WTC11 (cell line): ENCODE measurements at regions not wholly inside any gene's neighbourhood (a gene's known extent, or its start where the extent isn't known, plus 50 kb on each side); places are given as distances from the start of the nearest gene placed in this dataset.

ENCODE experiments used
- ATAC-seq: fragments of 200-7000 bp; cut with Tn5 transposase; 2 replicates; pipeline ENCODE4 v1.10.0; 2021; ENCODE audit warnings: mild to moderate bottlenecking, moderate library complexity
- CTCF ChIA-PET: fragments of 300-600 bp; sonication (Branson Sonifier 250); formaldehyde crosslinking; loops from one replicate; lab custom pipeline; 2021; ENCODE audit warnings: antibody characterized with exemption; lab: Charles Lee
- POLR2A ChIA-PET: fragments of 350-600 bp; sonication (Branson Sonifier 250); formaldehyde crosslinking; loops from one replicate; lab custom pipeline; 2021; ENCODE audit warnings: antibody characterized with exemption; lab: Charles Lee
- DNase-seq: peaks from one replicate; pipeline ENCODE4 v3.0.0; 2021; ENCODE audit warnings: low spot score
- H3K27ac Mint-ChIP-seq: 2 replicates; pipeline ENCODE4 v1.8.0; 2021; ENCODE audit warnings: mixed read lengths
- H3K27me3 Mint-ChIP-seq: 2 replicates; pipeline ENCODE4 v1.8.0; 2021; ENCODE audit warnings: low read depth, mild to moderate bottlenecking, moderate library complexity, mixed read lengths
- H3K36me3 Mint-ChIP-seq: 2 replicates; pipeline ENCODE4 v1.8.0; 2021; ENCODE audit warnings: mixed read lengths
- H3K4me1 Mint-ChIP-seq: 2 replicates; pipeline ENCODE4 v1.8.0; 2022; ENCODE audit warnings: mixed read lengths
- H3K4me3 Mint-ChIP-seq: 2 replicates; pipeline ENCODE4 v1.8.0; 2021; ENCODE audit warnings: mild to moderate bottlenecking, moderate library complexity, mixed read lengths
- H3K9me3 Mint-ChIP-seq: 2 replicates; pipeline ENCODE4 v1.8.0; 2021; ENCODE audit warnings: mixed read lengths
- CBFB ChIP-seq: sonication (generic); formaldehyde crosslinking; IDR thresholded peaks from 2 replicates; pipeline ENCODE4 v1.8.1; 2022; ENCODE audit warnings: mild to moderate bottlenecking, low read depth, missing genetic modification reagents
- E2F4 ChIP-seq: sonication (generic); formaldehyde crosslinking; IDR thresholded peaks from 2 replicates; pipeline ENCODE4 v1.8.1; 2022; ENCODE audit warnings: low read depth, mild to moderate bottlenecking, moderate library complexity, missing genetic modification reagents, borderline replicate concordance
- IRF2 ChIP-seq: sonication (generic); formaldehyde crosslinking; IDR thresholded peaks from 2 replicates; pipeline ENCODE4 v1.8.0; 2022; ENCODE audit warnings: low read depth, missing genetic modification reagents, borderline replicate concordance
- NFATC4 ChIP-seq: fragments of 250-450 bp; sonication (Bioruptor Pico); IDR thresholded peaks from 2 replicates; pipeline ENCODE4 v1.9.0; 2021; ENCODE audit warnings: mild to moderate bottlenecking
- NR2C2 ChIP-seq: sonication (generic); formaldehyde crosslinking; IDR thresholded peaks from 2 replicates; pipeline ENCODE4 v1.8.0; 2022; ENCODE audit warnings: mild to moderate bottlenecking, missing genetic modification reagents
- NR3C1 ChIP-seq: sonication (generic); formaldehyde crosslinking; conservative IDR thresholded peaks from 2 replicates; pipeline ENCODE4 v1.8.1; 2023; ENCODE audit warnings: low read depth, mild to moderate bottlenecking, missing genetic modification reagents
- OVOL2 ChIP-seq: fragments of 250-450 bp; sonication (Bioruptor Pico); IDR thresholded peaks from 2 replicates; pipeline ENCODE4 v1.9.0; 2021; ENCODE audit warnings: mild to moderate bottlenecking, borderline replicate concordance
- RORB ChIP-seq: fragments of 250-450 bp; sonication (Bioruptor Pico); IDR thresholded peaks from 2 replicates; pipeline ENCODE4 v1.9.0; 2021; ENCODE audit warnings: mild to moderate bottlenecking
- SMAD3 ChIP-seq: sonication (generic); formaldehyde crosslinking; IDR thresholded peaks from 2 replicates; pipeline ENCODE4 v1.8.0; 2022; ENCODE audit warnings: missing genetic modification reagents, mild to moderate bottlenecking, borderline replicate concordance
- TEAD1 ChIP-seq: sonication (generic); formaldehyde crosslinking; IDR thresholded peaks from 2 replicates; pipeline ENCODE4 v1.8.0; 2022; ENCODE audit warnings: mild to moderate bottlenecking, missing genetic modification reagents
- ZMAT4 ChIP-seq: fragments of 250-450 bp; sonication (Bioruptor Pico); IDR thresholded peaks from 2 replicates; pipeline ENCODE4 v1.9.0; 2021; ENCODE audit warnings: mild to moderate bottlenecking
- ZNF219 ChIP-seq: sonication (generic); formaldehyde crosslinking; IDR thresholded peaks from 2 replicates; pipeline ENCODE4 v1.8.0; 2023; ENCODE audit warnings: missing genetic modification reagents, mild to moderate bottlenecking, borderline replicate concordance
- ZNF396 ChIP-seq: fragments of 250-450 bp; sonication (Bioruptor Pico); IDR thresholded peaks from 2 replicates; pipeline ENCODE4 v1.8.0; 2021; ENCODE audit warnings: mild to moderate bottlenecking, moderate library complexity, borderline replicate concordance
- ZNF416 ChIP-seq: fragments of 250-450 bp; sonication (Bioruptor Pico); IDR thresholded peaks from 2 replicates; pipeline ENCODE4 v1.9.0; 2021; ENCODE audit warnings: mild to moderate bottlenecking, inconsistent platforms
- ZNF512 ChIP-seq: sonication (generic); formaldehyde crosslinking; IDR thresholded peaks from 2 replicates; pipeline ENCODE4 v1.8.1; 2022; ENCODE audit warnings: missing genetic modification reagents, borderline replicate concordance
- TF ChIP-seq, protein P1 (sequence below): sonication (generic); formaldehyde crosslinking; IDR thresholded peaks from 2 replicates; pipeline ENCODE4 v1.8.0; 2022; ENCODE audit warnings: mild to moderate bottlenecking, missing genetic modification reagents
- TF ChIP-seq, protein P2 (sequence below): sonication (generic); formaldehyde crosslinking; conservative IDR thresholded peaks from 2 replicates; pipeline ENCODE4 v1.8.1; 2023; ENCODE audit warnings: mild to moderate bottlenecking, low read depth, missing genetic modification reagents, moderate library complexity
- TF ChIP-seq, protein P3 (sequence below): fragments of 250-450 bp; sonication (Bioruptor Pico); IDR thresholded peaks from 2 replicates; pipeline ENCODE4 v1.8.0; 2021; ENCODE audit warnings: mild to moderate bottlenecking

DNA sequence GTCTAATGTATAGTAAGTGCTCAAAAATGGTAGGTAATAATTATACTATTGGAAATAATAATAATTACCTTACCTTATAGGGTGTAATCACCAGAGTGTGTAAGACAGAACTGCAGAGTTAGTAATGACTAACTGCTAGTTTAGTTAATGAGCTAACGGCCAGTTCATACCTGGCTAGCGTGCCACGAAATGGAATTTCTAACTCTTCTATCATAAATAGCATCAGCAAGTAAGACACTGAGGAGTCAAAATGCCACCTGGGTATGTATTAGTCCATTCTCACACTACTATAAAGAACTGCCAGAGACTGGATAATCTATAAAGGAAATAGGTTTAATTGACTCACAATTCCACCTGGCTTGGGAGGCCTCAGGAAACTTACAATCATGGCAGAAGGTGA is 63.4 kb upstream of the CEP85L start:
- POLR2A ChIA-PET, result no interaction called here
- no peak overlapping the region for H3K4me3 Mint-ChIP-seq
- no peaks in the 10 kb centered on the region for H3K9me3 Mint-ChIP-seq

More for the DNA sequence above, 63.4 kb upstream of the CEP85L start:
- CTCF ChIA-PET, result no interaction called here
- no peak overlapping the region for H3K27ac Mint-ChIP-seq
- DNase-seq, result no peak
- no peak for ATAC-seq
- TF ChIP-seq CBFB (CRISPR knock-in tag) (no peak), NFATC4 (CRISPR knock-in tag) (no peak), E2F4 (CRISPR knock-in tag) (no peak), NR2C2 (no peak), ZMAT4 (CRISPR knock-in tag) (no peak), ZNF416 (no peak), NR3C1 (CRISPR knock-in tag) (no peak), OVOL2 (no peak), ZNF396 (CRISPR knock-in tag) (no peak), ZNF219 (no peak), RORB (no peak), SMAD3 (CRISPR knock-in tag) (no peak), TEAD1 (no peak), ZNF512 (CRISPR knock-in tag) (no peak), IRF2 (CRISPR knock-in tag) (no peak)
- TF ChIP-seq, protein P1, sequence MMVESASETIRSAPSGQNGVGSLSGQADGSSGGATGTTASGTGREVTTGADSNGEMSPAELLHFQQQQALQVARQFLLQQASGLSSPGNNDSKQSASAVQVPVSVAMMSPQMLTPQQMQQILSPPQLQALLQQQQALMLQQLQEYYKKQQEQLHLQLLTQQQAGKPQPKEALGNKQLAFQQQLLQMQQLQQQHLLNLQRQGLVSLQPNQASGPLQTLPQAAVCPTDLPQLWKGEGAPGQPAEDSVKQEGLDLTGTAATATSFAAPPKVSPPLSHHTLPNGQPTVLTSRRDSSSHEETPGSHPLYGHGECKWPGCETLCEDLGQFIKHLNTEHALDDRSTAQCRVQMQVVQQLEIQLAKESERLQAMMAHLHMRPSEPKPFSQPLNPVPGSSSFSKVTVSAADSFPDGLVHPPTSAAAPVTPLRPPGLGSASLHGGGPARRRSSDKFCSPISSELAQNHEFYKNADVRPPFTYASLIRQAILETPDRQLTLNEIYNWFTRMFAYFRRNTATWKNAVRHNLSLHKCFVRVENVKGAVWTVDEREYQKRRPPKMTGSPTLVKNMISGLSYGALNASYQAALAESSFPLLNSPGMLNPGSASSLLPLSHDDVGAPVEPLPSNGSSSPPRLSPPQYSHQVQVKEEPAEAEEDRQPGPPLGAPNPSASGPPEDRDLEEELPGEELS (CRISPR knock-in tag), result no peak
- TF ChIP-seq, protein P2, sequence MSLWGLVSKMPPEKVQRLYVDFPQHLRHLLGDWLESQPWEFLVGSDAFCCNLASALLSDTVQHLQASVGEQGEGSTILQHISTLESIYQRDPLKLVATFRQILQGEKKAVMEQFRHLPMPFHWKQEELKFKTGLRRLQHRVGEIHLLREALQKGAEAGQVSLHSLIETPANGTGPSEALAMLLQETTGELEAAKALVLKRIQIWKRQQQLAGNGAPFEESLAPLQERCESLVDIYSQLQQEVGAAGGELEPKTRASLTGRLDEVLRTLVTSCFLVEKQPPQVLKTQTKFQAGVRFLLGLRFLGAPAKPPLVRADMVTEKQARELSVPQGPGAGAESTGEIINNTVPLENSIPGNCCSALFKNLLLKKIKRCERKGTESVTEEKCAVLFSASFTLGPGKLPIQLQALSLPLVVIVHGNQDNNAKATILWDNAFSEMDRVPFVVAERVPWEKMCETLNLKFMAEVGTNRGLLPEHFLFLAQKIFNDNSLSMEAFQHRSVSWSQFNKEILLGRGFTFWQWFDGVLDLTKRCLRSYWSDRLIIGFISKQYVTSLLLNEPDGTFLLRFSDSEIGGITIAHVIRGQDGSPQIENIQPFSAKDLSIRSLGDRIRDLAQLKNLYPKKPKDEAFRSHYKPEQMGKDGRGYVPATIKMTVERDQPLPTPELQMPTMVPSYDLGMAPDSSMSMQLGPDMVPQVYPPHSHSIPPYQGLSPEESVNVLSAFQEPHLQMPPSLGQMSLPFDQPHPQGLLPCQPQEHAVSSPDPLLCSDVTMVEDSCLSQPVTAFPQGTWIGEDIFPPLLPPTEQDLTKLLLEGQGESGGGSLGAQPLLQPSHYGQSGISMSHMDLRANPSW, result no peak
- TF ChIP-seq, protein P3, sequence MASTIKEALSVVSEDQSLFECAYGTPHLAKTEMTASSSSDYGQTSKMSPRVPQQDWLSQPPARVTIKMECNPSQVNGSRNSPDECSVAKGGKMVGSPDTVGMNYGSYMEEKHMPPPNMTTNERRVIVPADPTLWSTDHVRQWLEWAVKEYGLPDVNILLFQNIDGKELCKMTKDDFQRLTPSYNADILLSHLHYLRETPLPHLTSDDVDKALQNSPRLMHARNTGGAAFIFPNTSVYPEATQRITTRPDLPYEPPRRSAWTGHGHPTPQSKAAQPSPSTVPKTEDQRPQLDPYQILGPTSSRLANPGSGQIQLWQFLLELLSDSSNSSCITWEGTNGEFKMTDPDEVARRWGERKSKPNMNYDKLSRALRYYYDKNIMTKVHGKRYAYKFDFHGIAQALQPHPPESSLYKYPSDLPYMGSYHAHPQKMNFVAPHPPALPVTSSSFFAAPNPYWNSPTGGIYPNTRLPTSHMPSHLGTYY (CRISPR knock-in tag), result no peak
- H3K36me3 Mint-ChIP-seq, result no peaks in the 10 kb centered on the region
- H3K4me1 Mint-ChIP-seq, result peaks cover 5% of the 10 kb centered on the region
- H3K27me3 Mint-ChIP-seq, result no peaks in the 10 kb centered on the region
